GM23338 (cell line): ENCODE measurements at regions not wholly inside any gene's neighbourhood (a gene's known extent, or its start where the extent isn't known, plus 50 kb on each side); places are given as distances from the start of the nearest gene placed in this dataset.

Source experiments
- ATAC-seq: fragments of 200-7000 bp; cut with Tn5 transposase; 3 replicates; pipeline ENCODE4 v1.9.1; 2020
- DNase-seq: peaks from one replicate; pipeline ENCODE4 v3.0.0-alpha.2; 2015; ENCODE audit warnings: low spot score
- H2AFZ ChIP-seq: fragments of 200-600 bp; sonication (generic); 2 replicates; pipeline ENCODE4 v1.8.0; 2016; ENCODE audit warnings: antibody characterized with exemption, mild to moderate bottlenecking, moderate library complexity
- H3F3A ChIP-seq: fragments of 200-600 bp; sonication (generic); replicated peaks from 2 replicates; pipeline ENCODE4 v1.8.0; 2017; ENCODE audit warnings: antibody characterized with exemption, mixed run types, low read depth
- H3K27ac ChIP-seq: fragments of 200-600 bp; sonication (generic); 2 replicates; pipeline ENCODE4 v1.6.1; 2016; ENCODE audit warnings: low read depth
- H3K27me3 ChIP-seq: fragments of 200-600 bp; sonication (generic); 2 replicates; pipeline ENCODE4 v1.8.0; 2016; ENCODE audit warnings: mild to moderate bottlenecking, mixed run types, moderate library complexity; ENCODE audit not compliant: insufficient read depth
- H3K36me3 ChIP-seq: fragments of 200-600 bp; sonication (generic); 2 replicates; pipeline ENCODE4 v1.8.0; 2016; ENCODE audit warnings: mild to moderate bottlenecking; ENCODE audit not compliant: insufficient read depth
- H3K4me1 ChIP-seq: fragments of 200-600 bp; sonication (generic); 2 replicates; pipeline ENCODE4 v1.8.0; 2016; ENCODE audit warnings: mild to moderate bottlenecking, moderate library complexity; ENCODE audit not compliant: insufficient read depth
- H3K4me2 ChIP-seq: fragments of 200-600 bp; sonication (generic); 2 replicates; pipeline ENCODE4 v1.7.1; 2017; ENCODE audit warnings: mixed run types
- H3K4me3 ChIP-seq: fragments of 200-600 bp; sonication (generic); 2 replicates; pipeline ENCODE4 v1.6.1; 2016; ENCODE audit warnings: mixed run types
- H3K79me2 ChIP-seq: fragments of 200-600 bp; sonication (generic); replicated peaks from 2 replicates; pipeline ENCODE4 v1.8.0; 2017; ENCODE audit warnings: mild to moderate bottlenecking; ENCODE audit not compliant: insufficient read depth
- H3K9me2 ChIP-seq: fragments of 200-600 bp; sonication (generic); 2 replicates; pipeline ENCODE4 v1.8.0; 2017; ENCODE audit not compliant: insufficient read depth
- H4K20me1 ChIP-seq: fragments of 200-600 bp; sonication (generic); replicated peaks from 2 replicates; pipeline ENCODE4 v1.8.0; 2017; ENCODE audit warnings: mild to moderate bottlenecking; ENCODE audit not compliant: insufficient read depth
- H3K27ac Mint-ChIP-seq: 2 replicates; pipeline ENCODE4 v1.8.0; 2020; ENCODE audit warnings: inconsistent platforms, mild to moderate bottlenecking, moderate library complexity, mixed read lengths
- H3K27me3 Mint-ChIP-seq: 3 replicates; pipeline ENCODE4 v1.8.0; 2022; ENCODE audit warnings: low read depth, mild to moderate bottlenecking, moderate library complexity, mixed read lengths, inconsistent platforms; ENCODE audit not compliant: insufficient read depth, poor library complexity
- H3K36me3 Mint-ChIP-seq: 3 replicates; pipeline ENCODE4 v1.8.0; 2021; ENCODE audit warnings: low read depth, mild to moderate bottlenecking, inconsistent platforms, moderate library complexity, mixed read lengths
- H3K4me1 Mint-ChIP-seq: 3 replicates; pipeline ENCODE4 v1.8.0; 2020; ENCODE audit warnings: mild to moderate bottlenecking, inconsistent platforms, mixed read lengths
- H3K4me3 Mint-ChIP-seq: 3 replicates; pipeline ENCODE4 v1.8.0; 2021; ENCODE audit warnings: moderate library complexity, mild to moderate bottlenecking, inconsistent platforms, mixed read lengths
- H3K9me3 Mint-ChIP-seq: 3 replicates; pipeline ENCODE4 v1.8.0; 2020; ENCODE audit warnings: moderate library complexity, mild to moderate bottlenecking, inconsistent platforms, mixed read lengths
- CREB1 ChIP-seq: fragments of 250-450 bp; sonication (Bioruptor Pico); IDR thresholded peaks from 2 replicates; pipeline ENCODE4 v1.5.0; 2020; ENCODE audit warnings: low read depth, mild to moderate bottlenecking, moderate library complexity
- EZH2 ChIP-seq: fragments of 200-600 bp; sonication (generic); IDR thresholded peaks from one replicate; pipeline ENCODE4 v1.8.0; 2017; ENCODE audit warnings: antibody characterized with exemption, mild to moderate bottlenecking, low read depth; ENCODE audit not compliant: unreplicated experiment
- ZNF331 ChIP-seq: fragments of 250-450 bp; sonication (Bioruptor Pico); IDR thresholded peaks from 2 replicates; pipeline ENCODE4 v1.5.0; 2020; ENCODE audit warnings: low read depth, mild to moderate bottlenecking, moderate library complexity
- TF ChIP-seq, protein P1 (sequence below): IDR thresholded peaks from one replicate; pipeline ENCODE4 v1.6.1; 2018; ENCODE audit warnings: antibody characterized with exemption; ENCODE audit not compliant: unreplicated experiment
- TF ChIP-seq, protein P2 (sequence below): IDR thresholded peaks from 2 replicates; pipeline ENCODE4 v1.6.1; 2016; ENCODE audit warnings: antibody characterized with exemption
- TF ChIP-seq, protein P3 (sequence below), 2 experiments: fragments of 200-600 bp in 1 of 2; sonication (generic) in 1 of 2; conservative IDR thresholded peaks; 2 replicates each; pipeline versions ENCODE4 v1.5.1 to v1.6.1; 2016 to 2017; ENCODE audit warnings: antibody characterized with exemption in 2 of 2, low read depth in 2 of 2, mild to moderate bottlenecking in 2 of 2, moderate library complexity in 1 of 2

DNA sequence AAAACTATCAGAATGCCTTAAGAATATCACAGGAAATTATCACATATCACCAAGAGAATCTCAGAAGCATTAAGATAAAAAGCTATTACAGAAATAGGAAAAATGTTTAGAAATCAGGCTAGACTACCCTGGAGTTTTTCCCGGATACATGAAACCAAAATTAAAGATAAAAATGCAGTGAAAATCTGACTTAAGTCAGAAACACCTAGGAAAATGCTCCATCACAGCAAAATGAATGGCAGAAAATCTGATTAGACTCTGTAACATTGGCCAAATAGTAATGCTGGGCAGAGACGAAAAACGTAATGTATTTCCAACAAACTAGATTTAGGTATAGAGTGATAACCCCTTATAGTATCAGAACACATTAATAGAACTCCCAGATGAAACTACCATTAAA lies 1626.7 kb upstream of the C9orf72 start (continued):
- TF ChIP-seq, protein P1, sequence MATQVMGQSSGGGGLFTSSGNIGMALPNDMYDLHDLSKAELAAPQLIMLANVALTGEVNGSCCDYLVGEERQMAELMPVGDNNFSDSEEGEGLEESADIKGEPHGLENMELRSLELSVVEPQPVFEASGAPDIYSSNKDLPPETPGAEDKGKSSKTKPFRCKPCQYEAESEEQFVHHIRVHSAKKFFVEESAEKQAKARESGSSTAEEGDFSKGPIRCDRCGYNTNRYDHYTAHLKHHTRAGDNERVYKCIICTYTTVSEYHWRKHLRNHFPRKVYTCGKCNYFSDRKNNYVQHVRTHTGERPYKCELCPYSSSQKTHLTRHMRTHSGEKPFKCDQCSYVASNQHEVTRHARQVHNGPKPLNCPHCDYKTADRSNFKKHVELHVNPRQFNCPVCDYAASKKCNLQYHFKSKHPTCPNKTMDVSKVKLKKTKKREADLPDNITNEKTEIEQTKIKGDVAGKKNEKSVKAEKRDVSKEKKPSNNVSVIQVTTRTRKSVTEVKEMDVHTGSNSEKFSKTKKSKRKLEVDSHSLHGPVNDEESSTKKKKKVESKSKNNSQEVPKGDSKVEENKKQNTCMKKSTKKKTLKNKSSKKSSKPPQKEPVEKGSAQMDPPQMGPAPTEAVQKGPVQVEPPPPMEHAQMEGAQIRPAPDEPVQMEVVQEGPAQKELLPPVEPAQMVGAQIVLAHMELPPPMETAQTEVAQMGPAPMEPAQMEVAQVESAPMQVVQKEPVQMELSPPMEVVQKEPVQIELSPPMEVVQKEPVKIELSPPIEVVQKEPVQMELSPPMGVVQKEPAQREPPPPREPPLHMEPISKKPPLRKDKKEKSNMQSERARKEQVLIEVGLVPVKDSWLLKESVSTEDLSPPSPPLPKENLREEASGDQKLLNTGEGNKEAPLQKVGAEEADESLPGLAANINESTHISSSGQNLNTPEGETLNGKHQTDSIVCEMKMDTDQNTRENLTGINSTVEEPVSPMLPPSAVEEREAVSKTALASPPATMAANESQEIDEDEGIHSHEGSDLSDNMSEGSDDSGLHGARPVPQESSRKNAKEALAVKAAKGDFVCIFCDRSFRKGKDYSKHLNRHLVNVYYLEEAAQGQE, result no peak
- no peak for TF ChIP-seq EZH2
- TF ChIP-seq, protein P2, sequence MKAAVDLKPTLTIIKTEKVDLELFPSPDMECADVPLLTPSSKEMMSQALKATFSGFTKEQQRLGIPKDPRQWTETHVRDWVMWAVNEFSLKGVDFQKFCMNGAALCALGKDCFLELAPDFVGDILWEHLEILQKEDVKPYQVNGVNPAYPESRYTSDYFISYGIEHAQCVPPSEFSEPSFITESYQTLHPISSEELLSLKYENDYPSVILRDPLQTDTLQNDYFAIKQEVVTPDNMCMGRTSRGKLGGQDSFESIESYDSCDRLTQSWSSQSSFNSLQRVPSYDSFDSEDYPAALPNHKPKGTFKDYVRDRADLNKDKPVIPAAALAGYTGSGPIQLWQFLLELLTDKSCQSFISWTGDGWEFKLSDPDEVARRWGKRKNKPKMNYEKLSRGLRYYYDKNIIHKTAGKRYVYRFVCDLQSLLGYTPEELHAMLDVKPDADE, result no peak

DNA sequence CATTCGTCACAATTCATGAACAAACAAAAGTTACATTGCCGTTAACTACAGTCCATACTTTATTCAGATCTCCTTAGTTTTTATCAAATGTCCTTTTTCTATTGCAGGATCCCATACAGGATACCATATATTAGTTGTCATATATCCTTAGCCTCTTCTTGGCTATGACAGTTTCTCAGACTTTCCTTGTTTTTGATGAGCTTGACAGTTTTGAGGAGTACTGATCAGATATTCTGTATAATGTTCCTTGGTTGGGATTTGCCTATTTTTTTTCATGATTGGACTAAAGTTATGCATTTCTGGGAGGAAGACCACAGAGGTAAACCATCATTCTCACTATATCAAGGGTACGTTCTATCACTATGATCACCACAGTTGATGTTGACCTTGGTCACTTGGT lies 1627.4 kb upstream of the C9orf72 start:
- Mint-ChIP-seq H3K27ac (no peak overlapping the region; the same call in 1 of the 2 replicates), H3K4me3 (no peak overlapping the region), H3K4me1 (peaks cover 5% of the 10 kb centered on the region; the same call in 2 of the 3 replicates), H3K36me3 (no peaks in the 10 kb centered on the region), H3K9me3 (no peaks in the 10 kb centered on the region), H3K27me3 (no peaks in the 10 kb centered on the region)
- Histone ChIP-seq H2AFZ (no peak overlapping the region), H3K27me3 (no peaks in the 10 kb centered on the region), H3K27ac (no peak overlapping the region), H3K4me2 (no peak overlapping the region), H3K9me2 (no peaks in the 10 kb centered on the region), H3F3A (no peaks in the 10 kb centered on the region), H3K36me3 (no peaks in the 10 kb centered on the region), H4K20me1 (no peaks in the 10 kb centered on the region; the same call in 1 of the 2 replicates), H3K4me3 (no peak overlapping the region), H3K4me1 (no peaks in the 10 kb centered on the region), H3K79me2 (no peaks in the 10 kb centered on the region; the same call in none of the 2 replicates)
- TF ChIP-seq, protein P3, sequence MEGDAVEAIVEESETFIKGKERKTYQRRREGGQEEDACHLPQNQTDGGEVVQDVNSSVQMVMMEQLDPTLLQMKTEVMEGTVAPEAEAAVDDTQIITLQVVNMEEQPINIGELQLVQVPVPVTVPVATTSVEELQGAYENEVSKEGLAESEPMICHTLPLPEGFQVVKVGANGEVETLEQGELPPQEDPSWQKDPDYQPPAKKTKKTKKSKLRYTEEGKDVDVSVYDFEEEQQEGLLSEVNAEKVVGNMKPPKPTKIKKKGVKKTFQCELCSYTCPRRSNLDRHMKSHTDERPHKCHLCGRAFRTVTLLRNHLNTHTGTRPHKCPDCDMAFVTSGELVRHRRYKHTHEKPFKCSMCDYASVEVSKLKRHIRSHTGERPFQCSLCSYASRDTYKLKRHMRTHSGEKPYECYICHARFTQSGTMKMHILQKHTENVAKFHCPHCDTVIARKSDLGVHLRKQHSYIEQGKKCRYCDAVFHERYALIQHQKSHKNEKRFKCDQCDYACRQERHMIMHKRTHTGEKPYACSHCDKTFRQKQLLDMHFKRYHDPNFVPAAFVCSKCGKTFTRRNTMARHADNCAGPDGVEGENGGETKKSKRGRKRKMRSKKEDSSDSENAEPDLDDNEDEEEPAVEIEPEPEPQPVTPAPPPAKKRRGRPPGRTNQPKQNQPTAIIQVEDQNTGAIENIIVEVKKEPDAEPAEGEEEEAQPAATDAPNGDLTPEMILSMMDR (conservative IDR thresholded peaks at IDR 0.05; ENCODE audit: low read depth in 2 of 2), result no peak
- TF ChIP-seq ZNF331 (CRISPR knock-in tag) (no peak), CREB1 (CRISPR knock-in tag) (no peak)
- no peak for DNase-seq
- no peak for ATAC-seq
